ENCODE measurements at regions not wholly inside any gene's neighbourhood (a gene's known extent, or its start where the extent isn't known, plus 50 kb on each side); places are given as distances from the start of the nearest gene placed in this dataset.

DNA sequence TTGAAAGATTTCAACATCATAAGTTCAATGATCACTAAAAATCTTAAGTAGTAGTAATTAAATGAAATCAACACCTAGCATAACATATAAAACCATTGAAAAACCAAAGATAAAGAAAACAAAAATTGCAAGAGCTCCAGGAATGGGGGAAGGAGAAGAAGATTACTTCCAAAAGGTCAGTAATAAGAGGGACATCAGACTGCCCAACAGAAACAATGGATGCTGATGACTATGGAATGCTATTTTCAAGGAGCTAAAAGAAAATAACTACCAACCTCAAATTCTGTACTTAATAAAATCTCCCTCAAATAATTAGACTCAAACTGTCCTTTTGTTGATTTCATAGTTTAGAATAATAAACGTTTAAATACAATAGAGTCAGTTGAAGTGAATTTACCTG, 314.5 kb upstream of the LMO3 start:
- no peak for DNase-seq
- Histone ChIP-seq H3K27ac (ENCODE audit: low read length in 2 of 2) (no peak overlapping the region), H3K9me3 (ENCODE audit: control extremely low read depth in 1 of 3, control insufficient read depth in 2 of 3, insufficient read depth in 1 of 3, low read length in 2 of 3) (peaks cover 0 to 8% (median 0%) of the 10 kb centered on the region in 3 donors), H3K79me2 (ENCODE audit: control insufficient read depth, insufficient read depth, low read length) (no peaks in the 10 kb centered on the region), H3K4me2 (replicated peaks; ENCODE audit: low read depth, low read length, poor library complexity, severe bottlenecking) (no peak overlapping the region), H2AFZ (ENCODE audit: insufficient read depth, low read depth, low read length, poor library complexity, severe bottlenecking) (no peak overlapping the region), H3K27me3 (replicated peaks in 1 of 4; ENCODE audit: control extremely low read depth in 1 of 4, control insufficient read depth in 3 of 4, insufficient read depth in 4 of 4, low read length in 3 of 4) (no peaks in the 10 kb centered on the region), H3K4me3 (ENCODE audit: control extremely low read depth in 1 of 5, extremely low read depth in 1 of 5, insufficient read depth in 1 of 5, low read depth in 2 of 5, low read length in 4 of 5) (no peak overlapping the region), H3K4me1 (ENCODE audit: control insufficient read depth in 2 of 2, insufficient read depth in 2 of 2, low read length in 2 of 2) (no peaks in the 10 kb centered on the region), H4K20me1 (ENCODE audit: control insufficient read depth, insufficient read depth, low read length, poor library complexity, severe bottlenecking) (no peaks in the 10 kb centered on the region), H3K9ac (ENCODE audit: low read length) (no peak overlapping the region), H3K36me3 (replicated peaks in 1 of 2; ENCODE audit: control extremely low read depth in 1 of 2, control insufficient read depth in 1 of 2, extremely low read depth in 1 of 2, insufficient read depth in 2 of 2, low read length in 1 of 2) (no peaks in the 10 kb centered on the region)
- H3K27me3 Mint-ChIP-seq: no peaks in the 10 kb centered on the region
- ATAC-seq (ENCODE audit: low read depth): no peak
- ChIA-PET POLR2A (no interaction called here), CTCF (no interaction called here)
- WGBS (ENCODE audit: insufficient coverage): no CpG with 5 or more reads among the region's 1 CpG
- H3K4me1 Mint-ChIP-seq: no peaks in the 10 kb centered on the region
- TF ChIP-seq EZH2 (IDR thresholded peaks at IDR 0.05; ENCODE audit: borderline replicate concordance, insufficient read depth, low read depth, low read length, poor library complexity, severe bottlenecking): no peak
- TF ChIP-seq, protein P1, sequence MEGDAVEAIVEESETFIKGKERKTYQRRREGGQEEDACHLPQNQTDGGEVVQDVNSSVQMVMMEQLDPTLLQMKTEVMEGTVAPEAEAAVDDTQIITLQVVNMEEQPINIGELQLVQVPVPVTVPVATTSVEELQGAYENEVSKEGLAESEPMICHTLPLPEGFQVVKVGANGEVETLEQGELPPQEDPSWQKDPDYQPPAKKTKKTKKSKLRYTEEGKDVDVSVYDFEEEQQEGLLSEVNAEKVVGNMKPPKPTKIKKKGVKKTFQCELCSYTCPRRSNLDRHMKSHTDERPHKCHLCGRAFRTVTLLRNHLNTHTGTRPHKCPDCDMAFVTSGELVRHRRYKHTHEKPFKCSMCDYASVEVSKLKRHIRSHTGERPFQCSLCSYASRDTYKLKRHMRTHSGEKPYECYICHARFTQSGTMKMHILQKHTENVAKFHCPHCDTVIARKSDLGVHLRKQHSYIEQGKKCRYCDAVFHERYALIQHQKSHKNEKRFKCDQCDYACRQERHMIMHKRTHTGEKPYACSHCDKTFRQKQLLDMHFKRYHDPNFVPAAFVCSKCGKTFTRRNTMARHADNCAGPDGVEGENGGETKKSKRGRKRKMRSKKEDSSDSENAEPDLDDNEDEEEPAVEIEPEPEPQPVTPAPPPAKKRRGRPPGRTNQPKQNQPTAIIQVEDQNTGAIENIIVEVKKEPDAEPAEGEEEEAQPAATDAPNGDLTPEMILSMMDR (IDR thresholded peaks at IDR 0.05): no peak
- no peak overlapping the region for H3K4me3 Mint-ChIP-seq
- intact Hi-C loops (cut with micrococcal nuclease): no loop called here
- peaks cover 13% of the 10 kb centered on the region for H3K9me3 Mint-ChIP-seq (ENCODE audit: insufficient read depth)
- H3K27ac Mint-ChIP-seq: no peak overlapping the region

DNA sequence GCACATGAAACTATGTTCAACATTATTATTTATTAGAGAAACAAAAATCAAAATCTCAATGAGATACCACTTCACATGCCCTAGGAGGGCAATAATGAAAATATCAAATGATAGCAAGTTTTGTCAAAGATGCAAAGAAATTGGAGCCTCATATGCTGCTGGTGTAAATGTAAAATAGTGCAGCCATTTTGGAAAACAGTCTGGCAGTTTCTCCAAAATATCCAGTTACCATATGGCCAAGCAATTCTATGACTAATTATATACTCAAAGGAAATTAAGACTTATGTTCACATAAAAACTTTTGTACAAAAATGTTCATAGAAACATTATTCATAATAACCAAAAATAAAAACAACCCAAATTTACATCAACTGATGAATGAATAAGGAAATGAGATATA, 313.6 kb upstream of the LMO3 start:
- POLR2A ChIA-PET: no interaction called here
- no peak for ATAC-seq (ENCODE audit: low read depth)

More for the DNA sequence above, 313.6 kb upstream of the LMO3 start:
- Mint-ChIP-seq H3K9me3 (ENCODE audit: insufficient read depth) (peaks cover 8% of the 10 kb centered on the region), H3K27ac (no peak overlapping the region), H3K27me3 (no peaks in the 10 kb centered on the region), H3K4me1 (no peaks in the 10 kb centered on the region), H3K4me3 (no peak overlapping the region)
- TF ChIP-seq, protein P1 (IDR thresholded peaks at IDR 0.05): no peak
- TF ChIP-seq EZH2 (IDR thresholded peaks at IDR 0.05; ENCODE audit: borderline replicate concordance, insufficient read depth, low read depth, low read length, poor library complexity, severe bottlenecking): no peak
- no peak overlapping the region for H3K4me3 ChIP-seq (ENCODE audit: control extremely low read depth in 1 of 5, extremely low read depth in 1 of 5, insufficient read depth in 1 of 5, low read depth in 2 of 5, low read length in 4 of 5)
- no peak overlapping the region for H3K9ac ChIP-seq (ENCODE audit: low read length)
- H2AFZ ChIP-seq (ENCODE audit: insufficient read depth, low read depth, low read length, poor library complexity, severe bottlenecking): no peak overlapping the region
- H3K27me3 ChIP-seq (replicated peaks in 1 of 4; ENCODE audit: control extremely low read depth in 1 of 4, control insufficient read depth in 3 of 4, insufficient read depth in 4 of 4, low read length in 3 of 4): no peaks in the 10 kb centered on the region
- peaks cover 0 to 8% (median 0%) of the 10 kb centered on the region in 3 donors for H3K9me3 ChIP-seq (ENCODE audit: control extremely low read depth in 1 of 3, control insufficient read depth in 2 of 3, insufficient read depth in 1 of 3, low read length in 2 of 3)
- H3K27ac ChIP-seq (ENCODE audit: low read length in 2 of 2): no peak overlapping the region
- DNase-seq: no peak
- no peaks in the 10 kb centered on the region for H3K79me2 ChIP-seq (ENCODE audit: control insufficient read depth, insufficient read depth, low read length)
- H3K36me3 ChIP-seq (replicated peaks in 1 of 2; ENCODE audit: control extremely low read depth in 1 of 2, control insufficient read depth in 1 of 2, extremely low read depth in 1 of 2, insufficient read depth in 2 of 2, low read length in 1 of 2): no peaks in the 10 kb centered on the region
- CTCF ChIA-PET: no interaction called here
- no peaks in the 10 kb centered on the region for H4K20me1 ChIP-seq (ENCODE audit: control insufficient read depth, insufficient read depth, low read length, poor library complexity, severe bottlenecking)
- intact Hi-C loops (cut with micrococcal nuclease): no loop called here
- H3K4me2 ChIP-seq (replicated peaks; ENCODE audit: low read depth, low read length, poor library complexity, severe bottlenecking): no peak overlapping the region
- H3K4me1 ChIP-seq (ENCODE audit: control insufficient read depth in 2 of 2, insufficient read depth in 2 of 2, low read length in 2 of 2): no peaks in the 10 kb centered on the region

Data from B cell (primary cell).